ENCODE measurements at regions not wholly inside any gene's neighbourhood (a gene's known extent, or its start where the extent isn't known, plus 50 kb on each side); places are given as distances from the start of the nearest gene placed in this dataset.
"Not testable (repeated sequence)": the region's sequence is repeated elsewhere in the genome, so short reads cannot be mapped to it uniquely, and the experiment has no call there.

DNA sequence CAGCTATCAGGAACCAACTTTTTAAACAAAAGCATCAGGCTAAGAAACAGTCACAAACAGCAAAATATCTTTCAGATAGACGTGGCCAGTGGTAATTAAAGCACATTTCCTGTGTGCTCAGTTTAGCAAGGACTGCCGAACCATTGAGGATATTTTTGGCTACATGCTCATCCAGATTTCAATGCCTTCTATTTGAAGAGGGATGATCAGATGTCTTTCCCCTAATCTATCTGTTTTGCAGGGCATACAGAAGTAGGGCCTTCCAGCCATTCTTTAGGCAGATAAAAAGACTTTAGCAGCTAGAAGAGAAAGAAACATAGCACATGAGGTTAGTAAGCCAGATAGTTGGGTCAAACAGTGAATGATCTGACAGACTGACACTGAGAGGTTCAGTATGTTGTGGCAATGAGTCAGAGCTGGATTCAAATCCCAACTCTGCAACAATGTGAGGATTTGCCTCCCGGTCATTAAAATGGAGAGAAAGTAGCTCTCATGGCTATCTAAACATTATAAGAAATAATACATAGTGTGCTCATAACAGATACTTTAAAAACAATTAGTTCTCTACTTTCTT is 100.0 kb upstream of the PRKG2 start:
- DNase-seq: no peak

GRCh38 chr4:81314196-81314896 is 99.3 kb upstream of the PRKG2 start:
- peak; percentile 85 for DNase-seq

DNA sequence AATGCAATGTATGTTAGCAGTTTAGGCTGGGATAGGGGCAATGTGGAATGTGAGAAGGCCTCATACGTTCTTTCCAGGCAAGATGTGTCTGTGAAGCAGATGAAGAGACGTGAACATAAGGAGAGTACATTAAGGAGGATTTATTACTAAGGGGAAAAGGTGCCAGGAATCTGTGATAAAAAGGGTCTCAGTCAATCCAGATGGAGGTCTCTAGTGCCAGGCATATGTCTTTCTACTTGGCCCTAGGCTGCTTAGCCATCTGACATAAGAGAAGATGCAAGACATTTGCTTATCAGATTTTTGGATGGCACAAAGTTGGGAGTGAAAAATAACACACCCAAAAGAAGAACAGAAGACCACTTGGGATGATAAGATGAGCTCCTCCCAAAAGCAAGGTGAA is 93.0 kb upstream of the PRKG2 start:
- no peak for DNase-seq

DNA sequence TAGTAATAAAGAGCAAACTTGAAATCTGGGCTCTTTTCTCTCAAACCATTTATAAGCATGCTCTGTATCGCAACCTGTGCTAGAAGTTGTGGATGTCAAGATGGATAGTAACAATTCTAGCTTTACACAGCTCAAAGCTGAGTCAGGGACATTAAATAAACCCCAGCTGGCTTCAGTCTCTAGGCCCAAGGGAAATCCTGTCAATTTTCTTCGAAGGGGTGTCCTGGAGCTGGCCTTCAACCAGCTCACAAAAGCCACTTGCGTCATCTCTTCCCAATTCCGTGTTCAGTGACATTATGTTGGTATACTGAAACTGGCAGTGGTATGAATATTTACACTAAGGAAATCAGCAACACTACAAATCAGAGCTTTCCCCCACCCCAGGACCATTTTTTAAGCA is 89.8 kb upstream of the PRKG2 start:
- no peak for DNase-seq

DNA sequence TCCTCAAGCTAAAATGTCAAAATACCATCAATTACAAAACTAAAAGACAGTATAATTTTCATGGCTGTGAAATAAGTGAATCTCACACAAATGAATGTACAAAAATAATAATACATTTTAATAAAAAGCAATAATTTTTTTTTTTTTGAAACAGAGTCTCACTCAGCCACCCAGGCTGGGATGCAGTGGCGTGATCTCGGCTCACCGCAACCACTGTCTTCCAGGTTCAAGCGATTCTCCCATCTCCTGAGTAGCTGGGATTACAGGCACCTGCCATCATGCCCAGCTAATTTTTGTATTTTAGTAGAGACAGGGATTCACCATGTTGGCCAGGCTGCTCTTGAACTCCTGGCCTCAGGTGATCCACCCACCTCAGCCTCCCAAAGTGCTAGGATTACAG is 85.3 kb upstream of the PRKG2 start:
- not testable (repeated sequence) for DNase-seq

DNA sequence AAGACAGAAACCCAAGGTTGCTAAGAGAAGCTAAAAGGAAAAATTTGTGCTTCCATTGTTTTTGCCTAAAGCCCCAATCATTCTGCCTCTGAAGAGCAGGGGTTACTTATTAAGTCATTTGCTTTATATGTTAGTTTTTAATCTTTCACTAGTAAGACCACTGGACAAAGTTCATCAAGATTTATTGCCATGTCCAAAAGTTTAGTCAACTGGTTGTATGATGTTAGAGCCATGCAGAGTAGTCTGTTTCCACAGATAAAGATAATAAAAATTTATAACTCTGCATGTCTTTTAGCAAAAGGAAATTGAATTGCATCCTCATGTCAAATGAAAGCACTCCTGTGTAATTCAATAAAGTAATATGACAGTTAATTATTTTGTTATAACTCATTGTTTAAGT is 75.8 kb upstream of the PRKG2 start:
- DNase-seq: no peak

GRCh38 chr4:81287101-81287500 is 72.1 kb upstream of the PRKG2 start:
- no peak for DNase-seq

GRCh38 chr4:81282131-81282530 is 67.1 kb upstream of the PRKG2 start:
- DNase-seq: no peak

DNA sequence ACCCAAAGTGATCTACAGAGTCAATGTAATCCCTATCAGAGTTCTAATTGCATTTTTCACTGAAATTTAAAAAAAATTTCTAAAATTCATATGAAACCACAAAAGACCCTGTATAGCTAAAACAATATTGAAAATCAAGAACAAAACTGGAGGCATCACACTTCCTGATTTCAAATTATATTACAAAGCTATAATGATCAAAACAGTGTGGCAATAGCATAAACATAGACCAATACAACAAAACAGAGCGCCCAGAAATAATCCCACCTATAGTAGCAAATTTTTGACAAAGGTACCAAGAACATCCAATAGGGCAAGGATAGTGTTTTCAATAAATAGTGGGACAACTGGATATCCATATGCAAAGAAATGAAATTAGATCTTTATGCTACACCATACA is 59.4 kb upstream of the PRKG2 start:
- no peak for DNase-seq

- no peak for DNase-seq
Observed at GRCh38 chr4:81272671-81273070, 57.6 kb upstream of the PRKG2 start.

Small RNA genes in the stretch of these regions (small RNA-seq; reads per million reads assigned to genes)
- 0.59 reads per million, percentile 67 among the genes with 10 or more reads in this experiment for gene RNU5A-2P (ENCODE audit: low replicate concordance)

All from skin of body (tissue), 2 donors.